Astrocyte (in vitro differentiated cells and primary cell): ENCODE measurements at regions not wholly inside any gene's neighbourhood (a gene's known extent, or its start where the extent isn't known, plus 50 kb on each side); places are given as distances from the start of the nearest gene placed in this dataset.

Experiments
- DNase-seq: peaks from one replicate; pipeline ENCODE4 v3.0.0-alpha.2; 2010; ENCODE audit warnings: low read depth
- FAIRE-seq: peaks from 2 replicates; lab custom pipeline; 2011; peaks lifted over from hg19 to GRCh38; lab: Jason Lieb, UNC
- H2AFZ ChIP-seq: 2 replicates; pipeline ENCODE4 v1.6.0; 2012; ENCODE audit warnings: low read depth, low read length, inconsistent platforms
- H3K27ac ChIP-seq: 2 replicates; pipeline ENCODE4 v1.5.1; 2011; ENCODE audit warnings: low read depth, low read length, inconsistent platforms
- H3K27me3 ChIP-seq: 2 replicates; pipeline ENCODE4 v1.6.0; 2011; ENCODE audit warnings: low read length, inconsistent platforms; ENCODE audit not compliant: insufficient read depth
- H3K36me3 ChIP-seq: 2 replicates; pipeline ENCODE4 v1.5.1; 2011; ENCODE audit warnings: low read length, inconsistent platforms; ENCODE audit not compliant: insufficient read depth
- H3K4me1 ChIP-seq: 2 replicates; pipeline ENCODE4 v1.5.1; 2011; ENCODE audit warnings: low read length, inconsistent platforms; ENCODE audit not compliant: insufficient read depth
- H3K4me2 ChIP-seq: 2 replicates; pipeline ENCODE4 v1.6.0; 2012; ENCODE audit warnings: low read length, inconsistent platforms
- H3K4me3 ChIP-seq: 2 replicates; pipeline ENCODE4 v1.5.1; 2011; ENCODE audit warnings: low read depth, mild to moderate bottlenecking, low read length, inconsistent platforms; ENCODE audit not compliant: insufficient read depth
- H3K79me2 ChIP-seq: 2 replicates; pipeline ENCODE4 v1.6.0; 2012; ENCODE audit warnings: mild to moderate bottlenecking, low read length, inconsistent platforms; ENCODE audit not compliant: insufficient read depth
- H3K9ac ChIP-seq: 2 replicates; pipeline ENCODE4 v1.6.0; 2012; ENCODE audit warnings: mild to moderate bottlenecking, low read length, inconsistent platforms
- H3K9me3 ChIP-seq: 2 replicates; pipeline ENCODE4 v1.5.1; 2012; ENCODE audit warnings: low read depth, mild to moderate bottlenecking, low read length, inconsistent platforms; ENCODE audit not compliant: insufficient read depth
- H4K20me1 ChIP-seq: 2 replicates; pipeline ENCODE4 v1.6.0; 2012; ENCODE audit warnings: low read length, inconsistent platforms; ENCODE audit not compliant: insufficient read depth
- H3K27ac Mint-ChIP-seq: one replicate; pipeline ENCODE4 v1.8.0; 2021; ENCODE audit warnings: mild to moderate bottlenecking, mixed read lengths; ENCODE audit not compliant: unreplicated experiment
- H3K27me3 Mint-ChIP-seq: one replicate; pipeline ENCODE4 v1.8.0; 2021; ENCODE audit warnings: low read depth, mixed read lengths; ENCODE audit not compliant: unreplicated experiment
- H3K36me3 Mint-ChIP-seq: one replicate; pipeline ENCODE4 v1.8.0; 2021; ENCODE audit warnings: low read depth, mixed read lengths; ENCODE audit not compliant: unreplicated experiment
- H3K4me1 Mint-ChIP-seq: one replicate; pipeline ENCODE4 v1.8.0; 2021; ENCODE audit warnings: low read depth, mixed read lengths; ENCODE audit not compliant: unreplicated experiment
- H3K4me3 Mint-ChIP-seq: one replicate; pipeline ENCODE4 v1.8.0; 2021; ENCODE audit warnings: mild to moderate bottlenecking, moderate library complexity, mixed read lengths; ENCODE audit not compliant: unreplicated experiment
- H3K9me3 Mint-ChIP-seq: one replicate; pipeline ENCODE4 v1.8.0; 2021; ENCODE audit warnings: mild to moderate bottlenecking, mixed read lengths; ENCODE audit not compliant: unreplicated experiment
- EZH2 ChIP-seq: IDR thresholded peaks from 2 replicates; pipeline ENCODE4 v1.6.1; 2012; ENCODE audit warnings: mild to moderate bottlenecking, low read length, inconsistent platforms; ENCODE audit not compliant: insufficient read depth
- TF ChIP-seq, protein P1 (sequence below): IDR thresholded peaks from 2 replicates; pipeline ENCODE4 v1.5.1; 2011; ENCODE audit warnings: low read depth, mild to moderate bottlenecking, inconsistent platforms, low read length, moderate library complexity; ENCODE audit not compliant: insufficient read depth

GRCh38 chr22:23401111-23401909 is 178.8 kb downstream of the IGLL1 start:
- Histone ChIP-seq H4K20me1 (no peaks in the 10 kb centered on the region), H2AFZ (no peak overlapping the region), H3K4me3 (no peak overlapping the region), H3K4me2 (peak overlapping the region; percentile 73), H3K9ac (no peak overlapping the region), H3K4me1 (peaks cover 16% of the 10 kb centered on the region), H3K27ac (peak overlapping the region; percentile 74), H3K79me2 (no peaks in the 10 kb centered on the region), H3K27me3 (peaks cover 3% of the 10 kb centered on the region), H3K36me3 (no peaks in the 10 kb centered on the region), H3K9me3 (no peaks in the 10 kb centered on the region)
- Mint-ChIP-seq H3K27me3 (peaks cover 4% of the 10 kb centered on the region), H3K4me3 (no peak overlapping the region), H3K9me3 (no peaks in the 10 kb centered on the region), H3K4me1 (peaks cover 4% of the 10 kb centered on the region), H3K27ac (peak overlapping the region; percentile 14), H3K36me3 (no peaks in the 10 kb centered on the region)
- DNase-seq: peak; percentile 93
- peak; percentile 5 for FAIRE-seq
- no peak for TF ChIP-seq EZH2
- TF ChIP-seq, protein P1, sequence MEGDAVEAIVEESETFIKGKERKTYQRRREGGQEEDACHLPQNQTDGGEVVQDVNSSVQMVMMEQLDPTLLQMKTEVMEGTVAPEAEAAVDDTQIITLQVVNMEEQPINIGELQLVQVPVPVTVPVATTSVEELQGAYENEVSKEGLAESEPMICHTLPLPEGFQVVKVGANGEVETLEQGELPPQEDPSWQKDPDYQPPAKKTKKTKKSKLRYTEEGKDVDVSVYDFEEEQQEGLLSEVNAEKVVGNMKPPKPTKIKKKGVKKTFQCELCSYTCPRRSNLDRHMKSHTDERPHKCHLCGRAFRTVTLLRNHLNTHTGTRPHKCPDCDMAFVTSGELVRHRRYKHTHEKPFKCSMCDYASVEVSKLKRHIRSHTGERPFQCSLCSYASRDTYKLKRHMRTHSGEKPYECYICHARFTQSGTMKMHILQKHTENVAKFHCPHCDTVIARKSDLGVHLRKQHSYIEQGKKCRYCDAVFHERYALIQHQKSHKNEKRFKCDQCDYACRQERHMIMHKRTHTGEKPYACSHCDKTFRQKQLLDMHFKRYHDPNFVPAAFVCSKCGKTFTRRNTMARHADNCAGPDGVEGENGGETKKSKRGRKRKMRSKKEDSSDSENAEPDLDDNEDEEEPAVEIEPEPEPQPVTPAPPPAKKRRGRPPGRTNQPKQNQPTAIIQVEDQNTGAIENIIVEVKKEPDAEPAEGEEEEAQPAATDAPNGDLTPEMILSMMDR: no peak

DNA sequence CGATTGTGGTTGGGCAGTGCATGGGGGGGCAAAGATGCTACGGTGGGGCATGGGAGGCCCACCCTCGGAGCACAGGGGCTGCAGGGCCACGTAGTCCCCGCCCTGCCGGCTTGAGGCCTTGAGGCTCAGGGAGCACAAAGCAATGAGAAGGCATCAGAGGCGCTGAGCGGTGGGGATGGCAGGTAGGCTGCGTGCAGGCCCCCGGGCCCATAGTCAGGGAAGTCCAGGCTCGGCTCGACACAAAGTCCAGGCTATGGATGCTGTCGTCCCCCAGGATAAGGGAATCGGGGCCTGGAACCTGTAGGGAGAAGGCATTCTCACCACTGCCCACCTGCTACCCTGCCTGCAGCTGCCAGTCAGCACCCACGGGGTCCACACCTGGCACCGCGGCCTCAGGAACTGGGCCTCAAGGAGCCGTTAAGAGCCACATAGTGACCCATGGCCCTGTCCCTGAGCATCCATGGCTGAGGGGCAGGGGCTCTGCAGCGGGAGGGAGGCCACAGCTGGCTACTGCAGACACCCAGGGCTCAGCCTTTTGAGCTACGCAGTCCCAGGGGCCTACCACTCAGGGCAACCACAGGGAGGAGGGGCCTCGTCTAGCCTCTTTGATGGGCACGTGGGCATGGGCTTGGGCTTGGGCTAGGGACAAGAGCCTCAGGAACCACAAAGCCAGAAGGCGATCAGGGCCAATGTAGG is 179.7 kb downstream of the IGLL1 start:
- H3K4me3 Mint-ChIP-seq: no peak overlapping the region
- peaks cover 4% of the 10 kb centered on the region for H3K4me1 Mint-ChIP-seq
- Histone ChIP-seq H3K27me3 (no peaks in the 10 kb centered on the region), H3K27ac (peak overlapping the region; percentile 31), H3K4me3 (no peak overlapping the region), H3K79me2 (no peaks in the 10 kb centered on the region), H4K20me1 (no peaks in the 10 kb centered on the region), H3K9me3 (no peaks in the 10 kb centered on the region), H3K9ac (no peak overlapping the region), H3K36me3 (no peaks in the 10 kb centered on the region), H2AFZ (no peak overlapping the region), H3K4me2 (peak overlapping the region; percentile 61), H3K4me1 (peaks cover 16% of the 10 kb centered on the region)
- DNase-seq (no peak), FAIRE-seq (no peak)
- H3K36me3 Mint-ChIP-seq: no peaks in the 10 kb centered on the region
- no peaks in the 10 kb centered on the region for H3K9me3 Mint-ChIP-seq
- peaks cover 4% of the 10 kb centered on the region for H3K27me3 Mint-ChIP-seq
- TF ChIP-seq, protein P1: no peak
- TF ChIP-seq EZH2: no peak
- H3K27ac Mint-ChIP-seq: no peak overlapping the region
